Activated naive CD4-positive, alpha-beta T cell treated with anti-CD3 and anti-CD28 coated beads, Interleukin-2, amount 50 U/mL, for 72 hours (primary cell): ENCODE measurements at regions not wholly inside any gene's neighbourhood (a gene's known extent, or its start where the extent isn't known, plus 50 kb on each side); places are given as distances from the start of the nearest gene placed in this dataset.

ENCODE experiments used
- ATAC-seq, 2 donors: fragments of 150-1000 bp; cut with Tn5 transposase; 2 replicates each; pipeline ENCODE4 v1.10.0; 2021; ENCODE audit warnings: mild to moderate bottlenecking in 2 of 2, moderate library complexity in 2 of 2
- DNase-seq, 2 donors: peaks; one replicate each; pipeline ENCODE4 v3.0.0; 2021 to 2022; ENCODE audit warnings: low spot score in 2 of 2
- H3K27ac Mint-ChIP-seq, 2 donors: one replicate each; pipeline ENCODE4 v1.8.0; 2022; ENCODE audit warnings: mild to moderate bottlenecking in 2 of 2, mixed read lengths in 2 of 2
- H3K36me3 Mint-ChIP-seq, 2 donors: one replicate each; pipeline ENCODE4 v1.8.0; 2022; ENCODE audit warnings: mixed read lengths in 2 of 2
- H3K9me3 Mint-ChIP-seq, 2 donors: one replicate each; pipeline ENCODE4 v1.8.0; 2022; ENCODE audit warnings: mixed read lengths in 2 of 2

GRCh38 chr6:109298605-109299264 lies 83.5 kb downstream of the CD164 start:
- Mint-ChIP-seq H3K9me3 (no peaks in the 10 kb centered on the region), H3K27ac (no peak overlapping the region), H3K36me3 (no peaks in the 10 kb centered on the region)
- DNase-seq (no peak), ATAC-seq (no peak)

- Mint-ChIP-seq H3K27ac (no peak overlapping the region), H3K36me3 (no peaks in the 10 kb centered on the region), H3K9me3 (no peaks in the 10 kb centered on the region)
- no peak for DNase-seq
- no peak for ATAC-seq
Observed at GRCh38 chr6:109297406-109298110, 84.7 kb downstream of the CD164 start.

DNA sequence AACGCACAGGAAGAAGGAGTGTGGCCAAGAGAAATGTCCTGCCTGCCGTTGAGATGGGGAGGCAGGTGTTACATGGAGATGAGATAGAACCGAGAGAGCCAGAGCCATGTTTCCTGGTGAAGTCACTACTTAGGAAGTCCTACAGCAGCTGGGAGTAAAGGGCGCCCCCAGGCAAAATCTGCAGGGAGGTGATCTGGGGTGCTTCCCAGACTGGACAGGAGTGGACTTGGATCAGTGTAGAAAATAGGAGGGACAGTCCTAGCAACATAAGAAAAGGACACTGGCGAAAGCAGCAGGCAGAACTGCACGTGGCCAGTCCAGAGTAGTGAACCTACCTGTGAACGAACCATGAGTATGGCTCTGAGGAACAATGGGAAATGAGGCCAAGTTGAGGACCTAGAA lies 85.3 kb downstream of the CD164 start:
- DNase-seq = no peak
- Mint-ChIP-seq H3K36me3 (no peaks in the 10 kb centered on the region), H3K27ac (peak overlapping the region in 1 of 2 donors; percentile 31), H3K9me3 (no peaks in the 10 kb centered on the region)
- no peak for ATAC-seq

GRCh38 chr6:109296452-109296851 lies 85.8 kb downstream of the CD164 start:
- DNase-seq = no peak
- Mint-ChIP-seq H3K9me3 (no peaks in the 10 kb centered on the region), H3K36me3 (no peaks in the 10 kb centered on the region), H3K27ac (peak overlapping the region in 1 of 2 donors; percentile 31)
- no peak for ATAC-seq

DNA sequence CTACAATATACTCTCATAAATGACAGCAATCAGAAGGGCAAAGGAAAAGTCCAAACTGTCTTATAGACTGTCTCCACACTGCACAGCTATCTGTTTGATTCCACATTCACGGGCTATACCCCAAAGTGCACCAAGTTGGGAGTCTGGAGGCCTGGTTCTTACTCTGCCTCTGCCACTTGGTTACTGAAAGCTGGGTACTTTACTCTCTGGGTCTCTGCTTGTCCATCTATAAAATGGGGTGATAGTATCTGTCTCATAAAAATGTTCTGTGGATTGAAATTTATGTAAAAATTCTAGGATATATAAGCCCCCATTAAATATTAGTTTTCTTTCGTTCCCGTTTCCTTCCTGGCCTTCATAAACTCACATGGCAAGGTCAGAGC lies 86.5 kb downstream of the CD164 start:
- Mint-ChIP-seq H3K9me3 (no peaks in the 10 kb centered on the region), H3K36me3 (no peaks in the 10 kb centered on the region), H3K27ac (no peak overlapping the region)
- no peak for ATAC-seq
- no peak for DNase-seq

GRCh38 chr6:109295109-109295773 lies 87.0 kb downstream of the CD164 start:
- ATAC-seq = no peak
- no peaks in the 10 kb centered on the region for H3K9me3 Mint-ChIP-seq
- no peak overlapping the region for H3K27ac Mint-ChIP-seq
- no peak for DNase-seq
- no peaks in the 10 kb centered on the region for H3K36me3 Mint-ChIP-seq

GRCh38 chr6:109292983-109293586 lies 89.2 kb downstream of the CD164 start:
- DNase-seq = no peak
- H3K27ac Mint-ChIP-seq = no peak overlapping the region
- ATAC-seq = no peak
- no peaks in the 10 kb centered on the region for H3K9me3 Mint-ChIP-seq
- no peaks in the 10 kb centered on the region for H3K36me3 Mint-ChIP-seq

- no peak overlapping the region for H3K27ac Mint-ChIP-seq
- DNase-seq = no peak
- ATAC-seq = no peak
- no peaks in the 10 kb centered on the region for H3K9me3 Mint-ChIP-seq
- H3K36me3 Mint-ChIP-seq = no peaks in the 10 kb centered on the region
Observed at GRCh38 chr6:109292420-109292819, 89.8 kb downstream of the CD164 start.

- no peak overlapping the region for H3K27ac Mint-ChIP-seq
- DNase-seq = no peak
- ATAC-seq = no peak
- no peaks in the 10 kb centered on the region for H3K36me3 Mint-ChIP-seq
- H3K9me3 Mint-ChIP-seq = no peaks in the 10 kb centered on the region
Observed at GRCh38 chr6:109291902-109292301, 90.4 kb downstream of the CD164 start.

DNA sequence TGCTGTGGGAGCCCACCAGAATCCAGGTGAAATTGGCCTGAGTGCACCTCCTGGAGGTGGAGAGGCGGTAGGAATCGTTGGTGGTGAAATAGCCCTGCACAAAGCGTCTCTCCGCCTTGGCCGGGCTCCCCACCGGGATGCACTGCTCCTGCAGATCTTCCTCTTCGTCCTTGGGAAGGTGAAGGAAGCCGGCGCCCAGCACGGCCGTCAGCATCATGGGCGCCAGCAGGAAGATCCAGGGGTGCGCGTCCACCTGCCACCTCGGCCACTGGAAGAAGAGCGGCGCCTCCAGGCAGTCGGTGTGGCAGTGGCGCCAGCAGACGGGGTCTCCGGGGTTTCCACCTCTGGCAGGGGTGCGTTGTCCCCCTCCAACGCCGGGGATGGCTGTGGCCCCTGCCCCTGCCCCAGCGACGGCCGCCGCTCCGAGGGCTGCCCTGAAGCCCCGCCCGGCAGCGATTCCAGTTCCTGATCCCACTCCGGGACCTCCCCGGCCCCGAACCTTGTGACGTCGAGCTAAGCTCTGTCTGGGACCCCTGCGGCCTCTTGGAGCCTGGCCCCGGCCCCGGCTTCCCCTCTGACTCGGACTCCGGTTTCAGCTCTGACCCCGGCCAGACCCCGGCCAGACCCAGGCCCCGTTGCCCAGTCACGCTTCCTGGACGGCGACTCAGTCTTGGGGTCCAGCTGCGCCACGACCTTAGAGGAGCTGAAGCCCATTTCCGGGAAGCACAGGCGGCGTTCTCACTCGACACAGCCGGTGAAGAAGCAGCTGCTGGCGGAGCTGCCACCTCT lies 91.9 kb downstream of the CD164 start:
- ATAC-seq (no peak), DNase-seq (no peak)
- Mint-ChIP-seq H3K9me3 (no peaks in the 10 kb centered on the region), H3K27ac (no peak overlapping the region), H3K36me3 (no peaks in the 10 kb centered on the region)

- Mint-ChIP-seq H3K36me3 (no peaks in the 10 kb centered on the region), H3K27ac (no peak overlapping the region), H3K9me3 (no peaks in the 10 kb centered on the region)
- ATAC-seq (no peak), DNase-seq (no peak)
Observed at GRCh38 chr6:109285366-109285765, 96.9 kb downstream of the CD164 start.

DNA sequence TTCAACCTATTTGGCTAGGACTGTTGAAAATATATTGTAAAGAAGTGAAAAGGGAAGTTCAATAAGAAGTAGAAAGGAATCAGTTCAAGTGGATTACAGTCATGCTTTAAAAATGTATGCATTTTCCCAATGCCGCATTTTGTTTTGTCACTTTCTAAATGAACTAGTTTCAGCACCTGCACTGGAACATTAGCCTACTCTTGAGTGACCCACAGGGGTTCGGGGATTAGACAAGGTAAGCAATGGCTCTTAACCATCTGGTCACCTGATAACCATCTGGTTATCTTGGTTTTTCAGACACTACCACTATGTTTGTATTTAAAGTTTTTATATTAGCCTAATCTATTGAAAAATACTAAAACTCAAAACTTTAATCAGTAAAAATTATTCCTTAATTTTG lies 97.6 kb downstream of the CD164 start:
- DNase-seq (no peak), ATAC-seq (no peak)
- Mint-ChIP-seq H3K36me3 (no peaks in the 10 kb centered on the region), H3K9me3 (no peaks in the 10 kb centered on the region), H3K27ac (no peak overlapping the region)

- Mint-ChIP-seq H3K36me3 (no peaks in the 10 kb centered on the region), H3K27ac (peak overlapping the region in 1 of 2 donors; percentile 7), H3K9me3 (no peaks in the 10 kb centered on the region)
- DNase-seq = no peak
- ATAC-seq = no peak
Observed at GRCh38 chr6:109282756-109283155, 99.5 kb downstream of the CD164 start.

- H3K9me3 Mint-ChIP-seq = no peaks in the 10 kb centered on the region
- no peaks in the 10 kb centered on the region for H3K36me3 Mint-ChIP-seq
- ATAC-seq = no peak
- no peak overlapping the region for H3K27ac Mint-ChIP-seq
- DNase-seq = no peak
Observed at GRCh38 chr6:109279628-109280027, 102.6 kb downstream of the CD164 start.

GRCh38 chr6:109271622-109272021 lies 110.6 kb downstream of the CD164 start:
- ATAC-seq = no peak
- H3K36me3 Mint-ChIP-seq = peaks cover 6 to 9% of the 10 kb centered on the region in 2 donors
- no peak for DNase-seq
- H3K27ac Mint-ChIP-seq = no peak overlapping the region
- peaks cover 0 to 20% of the 10 kb centered on the region in 2 donors for H3K9me3 Mint-ChIP-seq

DNA sequence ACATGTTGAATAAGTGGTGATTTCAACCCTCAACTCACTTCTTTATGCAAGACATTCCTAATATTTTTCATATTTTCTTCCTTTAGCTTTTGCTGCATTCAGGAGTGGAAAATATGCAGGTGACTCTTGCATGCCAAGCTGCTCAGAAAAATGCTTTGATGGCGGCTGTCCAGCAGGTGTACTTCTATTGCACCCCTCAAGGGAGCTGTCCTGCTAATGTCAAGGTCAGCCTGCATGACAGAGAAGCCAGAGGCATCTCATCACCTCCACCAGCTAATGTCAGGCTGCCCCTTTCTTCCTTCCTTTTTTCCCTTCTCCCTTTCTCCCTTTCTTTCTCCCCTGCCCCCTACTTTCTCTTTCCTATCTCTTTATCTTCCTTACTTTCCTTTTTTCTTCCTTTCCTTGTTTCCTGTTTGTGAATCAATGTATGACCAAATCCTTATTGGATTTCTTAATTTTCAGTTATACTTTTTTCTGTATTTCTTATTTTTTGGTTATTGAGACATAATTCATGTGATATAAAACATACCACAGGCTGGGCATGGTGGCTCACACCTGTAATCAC lies 112.2 kb downstream of the CD164 start:
- Mint-ChIP-seq H3K36me3 (peaks cover 6 to 9% of the 10 kb centered on the region in 2 donors), H3K9me3 (peaks cover 0 to 20% of the 10 kb centered on the region in 2 donors), H3K27ac (no peak overlapping the region)
- DNase-seq = no peak
- no peak for ATAC-seq
